AG08395 (cell line): ENCODE measurements at regions not wholly inside any gene's neighbourhood (a gene's known extent, or its start where the extent isn't known, plus 50 kb on each side); places are given as distances from the start of the nearest gene placed in this dataset.
A peak's percentile ranks its signal among the peaks of the same experiment; 100 is the strongest.

Experiments
- DNase-seq: peaks from one replicate; pipeline ENCODE4 v3.0.0; 2012; ENCODE audit warnings: mixed read lengths, low spot score

GRCh38 chr1:87880098-87880760 is 551.5 kb downstream of the LMO4 start:
- DNase-seq, result no peak

GRCh38 chr1:87880764-87881163 is 552.1 kb downstream of the LMO4 start:
- no peak for DNase-seq

- DNase-seq, result no peak
These were observed 555.2 kb downstream of the LMO4 start for GRCh38 chr1:87883906-87884305.

GRCh38 chr1:87884581-87884980 is 555.9 kb downstream of the LMO4 start:
- DNase-seq, result no peak

GRCh38 chr1:87885278-87886025 is 556.8 kb downstream of the LMO4 start:
- no peak for DNase-seq

- no peak for DNase-seq
These were observed 558.4 kb downstream of the LMO4 start for GRCh38 chr1:87887100-87887499.

- DNase-seq, result peak; percentile 8
These were observed 559.8 kb downstream of the LMO4 start for GRCh38 chr1:87888446-87888845.

- DNase-seq, result no peak
These were observed 565.4 kb downstream of the LMO4 start for GRCh38 chr1:87894062-87894461.

- no peak for DNase-seq
These were observed 568.8 kb downstream of the LMO4 start for GRCh38 chr1:87897481-87897880.

- no peak for DNase-seq
These were observed 569.8 kb downstream of the LMO4 start for GRCh38 chr1:87898431-87898830.

GRCh38 chr1:87899017-87899416 is 570.3 kb downstream of the LMO4 start:
- no peak for DNase-seq

GRCh38 chr1:87899746-87900145 is 571.1 kb downstream of the LMO4 start:
- no peak for DNase-seq

- DNase-seq, result no peak
These were observed 574.1 kb downstream of the LMO4 start for GRCh38 chr1:87902830-87903229.

- DNase-seq, result no peak
These were observed 574.6 kb downstream of the LMO4 start for GRCh38 chr1:87903242-87903641.

- DNase-seq, result no peak
These were observed 576.0 kb downstream of the LMO4 start for GRCh38 chr1:87904651-87905050.

- DNase-seq, result no peak
These were observed 577.0 kb downstream of the LMO4 start for GRCh38 chr1:87905651-87906050.

GRCh38 chr1:87906078-87906477 is 577.4 kb downstream of the LMO4 start:
- no peak for DNase-seq

GRCh38 chr1:87913361-87913760 is 584.7 kb downstream of the LMO4 start:
- no peak for DNase-seq

GRCh38 chr1:87914396-87914795 is 585.7 kb downstream of the LMO4 start:
- DNase-seq, result no peak

- no peak for DNase-seq
These were observed 587.1 kb downstream of the LMO4 start for GRCh38 chr1:87915771-87916170.

GRCh38 chr1:87916965-87917364 is 588.3 kb downstream of the LMO4 start:
- peak; percentile 26 for DNase-seq

GRCh38 chr1:87918398-87918797 is 589.7 kb downstream of the LMO4 start:
- no peak for DNase-seq

GRCh38 chr1:87922885-87923284 is 594.2 kb downstream of the LMO4 start:
- no peak for DNase-seq
